LNCaP clone FGC (cell line): ENCODE measurements at regions not wholly inside any gene's neighbourhood (a gene's known extent, or its start where the extent isn't known, plus 50 kb on each side); places are given as distances from the start of the nearest gene placed in this dataset.

Experiments
- DNase-seq: peaks from one replicate; pipeline ENCODE4 v3.0.0-alpha.2; 2011; ENCODE audit warnings: low read depth
- H3K4me3 ChIP-seq: 2 replicates; pipeline ENCODE4 v1.5.1; 2011; ENCODE audit warnings: mild to moderate bottlenecking, low read depth, low read length, control low read depth
- TF ChIP-seq, protein P1 (sequence below): IDR thresholded peaks from 2 replicates; pipeline ENCODE4 v1.5.1; 2012; ENCODE audit warnings: mild to moderate bottlenecking; ENCODE audit not compliant: control insufficient read depth, insufficient read depth; ENCODE audit errors: extremely low read depth

DNA sequence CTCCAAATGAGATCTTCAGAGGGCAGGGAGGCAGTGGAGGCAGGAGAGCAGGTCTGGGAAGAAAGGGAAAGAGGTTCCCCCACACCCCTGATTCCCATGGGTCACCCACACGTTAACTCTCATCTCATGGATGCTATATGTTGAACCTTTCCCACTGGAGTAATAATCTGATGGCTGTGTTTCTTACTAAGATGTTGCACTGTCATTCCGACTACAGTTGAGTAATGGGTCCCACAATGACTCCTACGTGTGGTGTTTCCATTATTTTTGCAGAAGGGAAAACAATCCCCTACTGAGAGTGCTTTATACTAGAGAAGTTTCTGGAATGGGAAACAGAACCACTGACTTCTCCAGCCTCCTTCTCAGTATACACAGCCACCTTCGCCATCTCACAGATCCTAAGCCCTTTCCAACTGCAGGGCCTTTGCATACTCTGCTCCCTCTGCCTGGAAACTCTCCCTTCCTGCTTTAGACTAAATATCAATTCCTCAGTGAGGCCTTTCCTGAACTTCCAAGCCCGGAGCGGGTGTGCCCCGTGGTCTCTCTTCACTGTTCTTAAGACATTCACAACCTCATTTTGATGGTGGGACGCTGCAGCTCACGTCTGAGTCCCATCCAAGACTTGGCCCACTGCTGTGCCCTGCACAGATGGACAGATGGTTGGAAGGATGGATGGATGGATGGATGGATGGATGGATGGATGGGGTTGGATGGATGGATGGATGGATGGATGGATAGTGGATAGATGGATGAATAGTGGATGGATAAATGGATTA is 238.6 kb upstream of the PMEPA1 start:
- no peak overlapping the region for H3K4me3 ChIP-seq
- no peak for DNase-seq
- TF ChIP-seq, protein P1, sequence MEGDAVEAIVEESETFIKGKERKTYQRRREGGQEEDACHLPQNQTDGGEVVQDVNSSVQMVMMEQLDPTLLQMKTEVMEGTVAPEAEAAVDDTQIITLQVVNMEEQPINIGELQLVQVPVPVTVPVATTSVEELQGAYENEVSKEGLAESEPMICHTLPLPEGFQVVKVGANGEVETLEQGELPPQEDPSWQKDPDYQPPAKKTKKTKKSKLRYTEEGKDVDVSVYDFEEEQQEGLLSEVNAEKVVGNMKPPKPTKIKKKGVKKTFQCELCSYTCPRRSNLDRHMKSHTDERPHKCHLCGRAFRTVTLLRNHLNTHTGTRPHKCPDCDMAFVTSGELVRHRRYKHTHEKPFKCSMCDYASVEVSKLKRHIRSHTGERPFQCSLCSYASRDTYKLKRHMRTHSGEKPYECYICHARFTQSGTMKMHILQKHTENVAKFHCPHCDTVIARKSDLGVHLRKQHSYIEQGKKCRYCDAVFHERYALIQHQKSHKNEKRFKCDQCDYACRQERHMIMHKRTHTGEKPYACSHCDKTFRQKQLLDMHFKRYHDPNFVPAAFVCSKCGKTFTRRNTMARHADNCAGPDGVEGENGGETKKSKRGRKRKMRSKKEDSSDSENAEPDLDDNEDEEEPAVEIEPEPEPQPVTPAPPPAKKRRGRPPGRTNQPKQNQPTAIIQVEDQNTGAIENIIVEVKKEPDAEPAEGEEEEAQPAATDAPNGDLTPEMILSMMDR = no peak

DNA sequence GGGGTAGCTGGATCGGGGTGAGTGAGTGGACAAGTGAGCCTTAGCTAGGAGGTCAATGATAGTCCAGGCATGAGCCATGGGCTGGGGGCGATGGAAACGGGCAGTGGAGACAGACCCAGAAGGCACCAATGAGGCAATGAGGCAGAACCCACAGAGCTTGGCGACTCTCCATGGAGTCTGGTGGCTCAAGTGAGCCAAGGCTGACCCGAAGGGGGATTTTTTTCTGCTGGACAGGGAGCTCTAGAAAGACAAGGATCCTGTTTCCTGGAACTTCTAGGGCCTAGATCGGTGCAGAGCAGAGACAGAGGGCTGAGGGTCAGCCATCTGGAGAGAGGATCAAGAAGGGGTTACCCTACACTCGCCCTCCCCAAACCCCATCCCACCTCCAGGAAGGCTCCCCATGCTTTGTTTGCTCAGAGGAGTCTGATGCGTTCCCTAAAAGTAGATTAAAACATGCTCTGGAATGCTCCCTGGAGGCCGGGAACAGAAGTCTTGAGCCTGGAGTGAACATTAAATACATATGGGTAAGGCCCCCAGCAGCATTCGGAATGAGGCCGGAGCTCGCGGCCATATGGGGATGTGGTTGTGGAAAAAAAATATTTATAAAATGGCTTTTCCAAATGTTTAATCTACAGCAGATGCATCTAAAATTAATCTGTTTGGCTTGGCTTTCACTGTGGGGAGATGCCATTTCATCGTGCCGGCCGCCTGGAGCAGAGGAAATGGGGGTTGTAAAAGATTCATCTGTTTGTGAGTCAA is 237.8 kb upstream of the PMEPA1 start:
- no peak for DNase-seq
- TF ChIP-seq, protein P1 = no peak
- H3K4me3 ChIP-seq = no peak overlapping the region

DNA sequence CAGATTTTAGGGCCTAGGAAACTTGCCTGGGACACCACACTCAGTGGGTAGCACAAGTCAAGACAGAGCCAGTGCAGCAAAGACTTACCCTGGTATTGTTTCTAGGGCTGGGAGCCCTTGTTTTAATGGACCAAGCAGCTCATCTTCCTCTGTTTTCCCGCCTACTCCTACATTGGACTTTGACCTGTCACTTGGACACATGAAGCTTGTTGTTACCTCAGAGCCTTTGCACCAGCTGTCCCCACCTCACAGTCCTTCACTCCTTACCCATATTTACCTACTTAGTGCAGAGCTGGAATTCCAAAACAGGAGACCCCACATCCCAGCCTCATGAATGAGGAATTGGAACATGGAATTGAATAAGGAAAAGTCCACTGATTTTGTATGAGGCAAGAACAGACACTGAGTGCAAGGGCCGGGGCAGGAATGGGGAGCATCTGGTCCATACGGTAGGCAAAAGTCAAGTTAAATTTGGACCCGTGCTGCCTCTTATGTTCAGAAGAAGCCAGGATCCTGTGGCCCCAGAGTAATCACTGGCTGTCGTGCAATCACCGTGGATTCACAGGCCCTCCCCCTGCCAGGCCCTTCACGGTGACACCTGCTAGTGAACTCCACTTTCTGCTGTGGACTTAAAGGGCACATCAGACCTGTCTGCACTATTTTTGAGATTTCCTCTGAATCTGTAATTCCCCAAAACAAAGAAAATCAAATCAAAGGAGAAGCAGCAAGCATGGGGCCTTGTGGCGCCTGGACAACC is 236.9 kb upstream of the PMEPA1 start:
- H3K4me3 ChIP-seq = no peak overlapping the region
- no peak for DNase-seq
- TF ChIP-seq, protein P1 = no peak

DNA sequence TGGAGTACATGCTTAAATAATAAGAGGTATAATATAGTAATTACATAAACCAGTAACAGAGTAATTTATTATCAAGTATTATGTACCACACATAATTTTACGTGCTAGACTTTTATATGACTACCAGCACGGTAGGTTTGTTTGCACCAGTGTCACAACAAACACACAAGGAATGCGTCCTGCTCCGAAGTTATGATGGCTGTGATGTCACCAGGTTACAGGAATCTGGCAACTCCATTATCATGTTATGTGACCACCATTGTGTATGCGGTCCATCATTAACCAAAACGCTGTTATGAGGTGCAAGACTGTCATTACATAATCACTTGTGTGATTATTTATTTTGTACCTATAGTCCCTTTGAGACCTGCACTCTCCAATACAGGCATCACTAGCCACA is 235.2 kb upstream of the PMEPA1 start:
- no peak overlapping the region for H3K4me3 ChIP-seq
- peak; percentile 10 for DNase-seq
- TF ChIP-seq, protein P1 = no peak

DNA sequence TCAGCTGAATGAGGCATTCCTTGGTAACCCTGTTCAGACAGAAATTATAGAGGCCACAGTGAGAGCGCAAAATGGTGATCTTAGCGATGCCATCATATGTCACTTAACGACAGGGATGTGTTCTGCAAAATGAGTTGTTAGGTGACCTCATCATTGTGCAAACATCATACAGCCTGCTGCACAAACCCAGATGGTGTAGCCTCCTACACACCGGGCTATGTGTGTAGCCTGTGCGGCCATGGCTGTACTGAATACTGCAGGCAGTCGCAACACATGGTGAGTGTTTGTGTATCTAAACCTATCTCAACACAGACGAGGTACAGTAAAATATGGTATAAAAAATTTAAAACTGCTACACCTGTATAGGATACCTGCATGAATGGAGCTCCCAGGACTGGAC is 234.1 kb upstream of the PMEPA1 start:
- no peak overlapping the region for H3K4me3 ChIP-seq
- TF ChIP-seq, protein P1 = no peak
- no peak for DNase-seq

DNA sequence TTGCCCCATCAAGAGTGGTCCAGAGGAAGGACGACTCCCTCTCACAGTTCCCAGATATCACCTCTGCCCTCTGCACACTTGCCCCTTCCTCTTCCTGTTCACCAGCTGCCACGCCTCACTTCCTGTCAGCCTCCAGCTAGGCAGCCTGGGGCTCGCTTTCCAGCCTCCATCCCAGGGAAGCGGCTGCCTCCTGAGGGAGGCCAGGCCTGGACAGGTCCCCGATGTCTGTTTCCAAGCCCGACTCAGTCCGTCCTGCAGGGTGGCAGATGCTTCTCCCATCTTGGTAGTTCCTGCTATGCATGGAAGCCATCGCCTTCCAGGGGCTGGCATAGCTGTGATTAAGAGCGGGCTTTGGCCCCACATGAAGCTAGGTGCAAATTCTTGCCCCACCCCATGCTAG is 233.5 kb upstream of the PMEPA1 start:
- no peak for DNase-seq
- H3K4me3 ChIP-seq = no peak overlapping the region
- TF ChIP-seq, protein P1 = no peak
